ENCODE measurements at regions not wholly inside any gene's neighbourhood (a gene's known extent, or its start where the extent isn't known, plus 50 kb on each side); places are given as distances from the start of the nearest gene placed in this dataset.

DNA sequence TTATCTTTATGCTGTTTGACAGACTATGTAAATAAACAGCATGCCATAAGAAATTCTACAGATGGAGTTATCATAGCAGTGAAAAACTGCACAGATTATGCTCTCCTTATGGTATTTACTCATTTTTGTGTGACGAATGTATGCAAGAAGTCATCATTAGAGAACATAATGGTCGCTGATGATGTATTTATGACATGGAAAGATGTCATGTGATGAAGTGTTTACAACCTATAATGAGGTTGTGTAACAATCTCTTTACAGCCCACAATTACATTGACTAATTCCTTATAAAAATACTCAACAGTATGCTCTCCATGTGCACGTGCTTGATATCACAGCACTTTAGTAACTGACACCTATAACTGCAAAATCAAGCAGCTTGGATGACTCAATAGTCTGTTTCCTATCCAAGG is 192.4 kb downstream of the BMP2 start:
- WGBS (ENCODE audit: insufficient coverage) = no CpG with 5 or more reads among the region's 3 CpGs
- H3K27ac ChIP-seq (ENCODE audit: low read length in 2 of 2) = no peak overlapping the region
- no peak overlapping the region for H2AFZ ChIP-seq (ENCODE audit: insufficient read depth, low read depth, low read length, poor library complexity, severe bottlenecking)
- H3K4me3 ChIP-seq (ENCODE audit: control extremely low read depth in 1 of 5, extremely low read depth in 1 of 5, insufficient read depth in 1 of 5, low read depth in 2 of 5, low read length in 4 of 5) = no peak overlapping the region
- CTCF ChIA-PET = no interaction called here
- H3K27me3 ChIP-seq (replicated peaks in 1 of 4; ENCODE audit: control extremely low read depth in 1 of 4, control insufficient read depth in 3 of 4, insufficient read depth in 4 of 4, low read length in 3 of 4) = no peaks in the 10 kb centered on the region
- H3K4me3 Mint-ChIP-seq = no peak overlapping the region
- H3K9me3 ChIP-seq (ENCODE audit: control extremely low read depth in 1 of 3, control insufficient read depth in 2 of 3, insufficient read depth in 1 of 3, low read length in 2 of 3) = no peaks in the 10 kb centered on the region
- H3K9ac ChIP-seq (ENCODE audit: low read length) = no peak overlapping the region
- H3K4me1 ChIP-seq (ENCODE audit: control insufficient read depth in 2 of 2, insufficient read depth in 2 of 2, low read length in 2 of 2) = no peaks in the 10 kb centered on the region
- no peaks in the 10 kb centered on the region for H3K4me1 Mint-ChIP-seq
- no peaks in the 10 kb centered on the region for H3K9me3 Mint-ChIP-seq (ENCODE audit: insufficient read depth)
- ATAC-seq (ENCODE audit: low read depth) (no peak), DNase-seq (no peak)
- POLR2A ChIA-PET = no interaction called here
- no peak for TF ChIP-seq EZH2 (IDR thresholded peaks at IDR 0.05; ENCODE audit: borderline replicate concordance, insufficient read depth, low read depth, low read length, poor library complexity, severe bottlenecking)
- TF ChIP-seq, protein P1, sequence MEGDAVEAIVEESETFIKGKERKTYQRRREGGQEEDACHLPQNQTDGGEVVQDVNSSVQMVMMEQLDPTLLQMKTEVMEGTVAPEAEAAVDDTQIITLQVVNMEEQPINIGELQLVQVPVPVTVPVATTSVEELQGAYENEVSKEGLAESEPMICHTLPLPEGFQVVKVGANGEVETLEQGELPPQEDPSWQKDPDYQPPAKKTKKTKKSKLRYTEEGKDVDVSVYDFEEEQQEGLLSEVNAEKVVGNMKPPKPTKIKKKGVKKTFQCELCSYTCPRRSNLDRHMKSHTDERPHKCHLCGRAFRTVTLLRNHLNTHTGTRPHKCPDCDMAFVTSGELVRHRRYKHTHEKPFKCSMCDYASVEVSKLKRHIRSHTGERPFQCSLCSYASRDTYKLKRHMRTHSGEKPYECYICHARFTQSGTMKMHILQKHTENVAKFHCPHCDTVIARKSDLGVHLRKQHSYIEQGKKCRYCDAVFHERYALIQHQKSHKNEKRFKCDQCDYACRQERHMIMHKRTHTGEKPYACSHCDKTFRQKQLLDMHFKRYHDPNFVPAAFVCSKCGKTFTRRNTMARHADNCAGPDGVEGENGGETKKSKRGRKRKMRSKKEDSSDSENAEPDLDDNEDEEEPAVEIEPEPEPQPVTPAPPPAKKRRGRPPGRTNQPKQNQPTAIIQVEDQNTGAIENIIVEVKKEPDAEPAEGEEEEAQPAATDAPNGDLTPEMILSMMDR (IDR thresholded peaks at IDR 0.05) = no peak
- no peaks in the 10 kb centered on the region for H3K36me3 ChIP-seq (replicated peaks in 1 of 2; ENCODE audit: control extremely low read depth in 1 of 2, control insufficient read depth in 1 of 2, extremely low read depth in 1 of 2, insufficient read depth in 2 of 2, low read length in 1 of 2)
- no peaks in the 10 kb centered on the region for H3K27me3 Mint-ChIP-seq
- H3K4me2 ChIP-seq (replicated peaks; ENCODE audit: low read depth, low read length, poor library complexity, severe bottlenecking) = no peak overlapping the region
- H3K79me2 ChIP-seq (ENCODE audit: control insufficient read depth, insufficient read depth, low read length) = no peaks in the 10 kb centered on the region
- intact Hi-C loops (cut with micrococcal nuclease) = no loop called here
- H4K20me1 ChIP-seq (ENCODE audit: control insufficient read depth, insufficient read depth, low read length, poor library complexity, severe bottlenecking) = no peaks in the 10 kb centered on the region
- H3K27ac Mint-ChIP-seq = no peak overlapping the region

DNA sequence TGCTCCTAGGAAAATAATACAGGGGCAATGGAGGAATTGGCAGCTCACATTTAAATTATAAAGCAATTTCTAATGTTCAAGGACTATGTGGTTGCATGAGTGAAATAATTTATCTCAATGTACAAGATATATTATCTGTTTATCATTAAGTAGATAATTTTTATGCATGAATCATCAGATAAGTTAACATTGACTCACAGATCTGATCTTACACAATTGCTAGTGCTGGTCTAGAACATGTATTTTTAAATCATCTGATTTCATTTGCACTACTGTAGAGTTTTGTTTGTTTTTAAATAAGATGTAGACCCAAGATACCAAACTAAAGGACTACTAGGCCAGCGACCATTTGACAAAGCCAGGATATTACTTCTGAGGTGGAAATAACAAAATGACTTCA is 199.2 kb downstream of the BMP2 start:
- H3K27me3 Mint-ChIP-seq = no peaks in the 10 kb centered on the region
- DNase-seq (no peak), ATAC-seq (ENCODE audit: low read depth) (no peak)
- Histone ChIP-seq H3K4me2 (replicated peaks; ENCODE audit: low read depth, low read length, poor library complexity, severe bottlenecking) (no peak overlapping the region), H2AFZ (ENCODE audit: insufficient read depth, low read depth, low read length, poor library complexity, severe bottlenecking) (no peak overlapping the region), H3K27ac (ENCODE audit: low read length in 2 of 2) (no peak overlapping the region), H3K36me3 (replicated peaks in 1 of 2; ENCODE audit: control extremely low read depth in 1 of 2, control insufficient read depth in 1 of 2, extremely low read depth in 1 of 2, insufficient read depth in 2 of 2, low read length in 1 of 2) (no peaks in the 10 kb centered on the region), H4K20me1 (ENCODE audit: control insufficient read depth, insufficient read depth, low read length, poor library complexity, severe bottlenecking) (no peaks in the 10 kb centered on the region), H3K4me3 (ENCODE audit: control extremely low read depth in 1 of 5, extremely low read depth in 1 of 5, insufficient read depth in 1 of 5, low read depth in 2 of 5, low read length in 4 of 5) (no peak overlapping the region), H3K27me3 (replicated peaks in 1 of 4; ENCODE audit: control extremely low read depth in 1 of 4, control insufficient read depth in 3 of 4, insufficient read depth in 4 of 4, low read length in 3 of 4) (no peaks in the 10 kb centered on the region), H3K9ac (ENCODE audit: low read length) (no peak overlapping the region), H3K4me1 (ENCODE audit: control insufficient read depth in 2 of 2, insufficient read depth in 2 of 2, low read length in 2 of 2) (no peaks in the 10 kb centered on the region), H3K79me2 (ENCODE audit: control insufficient read depth, insufficient read depth, low read length) (no peaks in the 10 kb centered on the region), H3K9me3 (ENCODE audit: control extremely low read depth in 1 of 3, control insufficient read depth in 2 of 3, insufficient read depth in 1 of 3, low read length in 2 of 3) (no peaks in the 10 kb centered on the region)
- WGBS (ENCODE audit: insufficient coverage) = no CpG with 5 or more reads among the region's 1 CpG
- TF ChIP-seq, protein P1 (IDR thresholded peaks at IDR 0.05) = no peak
- no peak for TF ChIP-seq EZH2 (IDR thresholded peaks at IDR 0.05; ENCODE audit: borderline replicate concordance, insufficient read depth, low read depth, low read length, poor library complexity, severe bottlenecking)
- H3K4me3 Mint-ChIP-seq = no peak overlapping the region
- H3K27ac Mint-ChIP-seq = no peak overlapping the region
- H3K4me1 Mint-ChIP-seq = no peaks in the 10 kb centered on the region
- CTCF ChIA-PET = no interaction called here
- peaks cover 6% of the 10 kb centered on the region for H3K9me3 Mint-ChIP-seq (ENCODE audit: insufficient read depth)
- intact Hi-C loops (cut with micrococcal nuclease) = no loop called here
- POLR2A ChIA-PET = no interaction called here

Measured in B cell (primary cell).